HEK293 (cell line): ENCODE measurements at regions not wholly inside any gene's neighbourhood (a gene's known extent, or its start where the extent isn't known, plus 50 kb on each side); places are given as distances from the start of the nearest gene placed in this dataset.

ENCODE experiments used
- ATF2 ChIP-seq: fragments of 450-650 bp; formaldehyde crosslinking; IDR thresholded peaks from 2 replicates; pipeline ENCODE4 v1.5.1; 2016; ENCODE audit warnings: missing biosample characterization, missing genetic modification characterization, low read depth
- CTCF ChIP-seq: fragments of 450-650 bp; formaldehyde crosslinking; IDR thresholded peaks from 2 replicates; pipeline ENCODE4 v1.5.1; 2016; ENCODE audit warnings: missing biosample characterization, missing genetic modification characterization
- SCRT2 ChIP-seq: fragments of 450-650 bp; formaldehyde crosslinking; IDR thresholded peaks from 2 replicates; pipeline ENCODE4 v1.5.1; 2016; ENCODE audit warnings: missing biosample characterization, missing genetic modification characterization
- ZBTB48 ChIP-seq: fragments of 450-650 bp; formaldehyde crosslinking; IDR thresholded peaks from 2 replicates; pipeline ENCODE4 v1.5.1; 2016; ENCODE audit warnings: missing biosample characterization, missing genetic modification characterization
- ZNF211 ChIP-seq: fragments of 450-650 bp; formaldehyde crosslinking; IDR thresholded peaks from 2 replicates; pipeline ENCODE4 v1.5.1; 2016; ENCODE audit warnings: low read depth, missing biosample characterization, missing genetic modification characterization
- ZNF266 ChIP-seq: fragments of 450-650 bp; formaldehyde crosslinking; IDR thresholded peaks from 2 replicates; pipeline ENCODE4 v1.5.1; 2016; ENCODE audit warnings: missing biosample characterization, missing genetic modification characterization, low read depth
- ZNF341 ChIP-seq: fragments of 450-650 bp; formaldehyde crosslinking; IDR thresholded peaks from 2 replicates; pipeline ENCODE4; 2016; ENCODE audit warnings: low read depth, missing biosample characterization, missing genetic modification characterization
- ZNF629 ChIP-seq: fragments of 450-650 bp; formaldehyde crosslinking; IDR thresholded peaks from 2 replicates; pipeline ENCODE4 v1.5.1; 2017; ENCODE audit warnings: missing biosample characterization, missing genetic modification characterization
- ZNF776 ChIP-seq: fragments of 450-650 bp; formaldehyde crosslinking; IDR thresholded peaks from 2 replicates; pipeline ENCODE4 v1.5.0; 2017; ENCODE audit warnings: missing biosample characterization, missing genetic modification characterization, borderline replicate concordance
- ZNF792 ChIP-seq: fragments of 450-650 bp; formaldehyde crosslinking; IDR thresholded peaks from 2 replicates; pipeline ENCODE4 v1.5.1; 2016; ENCODE audit warnings: missing biosample characterization, missing genetic modification characterization

GRCh38 chr14:53840444-53840843, 116.2 kb downstream of the BMP4 start:
- TF ChIP-seq CTCF (tag by site-specific recombination) (no peak), ZBTB48 (tag by site-specific recombination) (no peak), ATF2 (tag by site-specific recombination) (no peak), ZNF341 (tag by site-specific recombination) (no peak), ZNF266 (tag by site-specific recombination) (no peak), SCRT2 (tag by site-specific recombination) (no peak), ZNF629 (no peak), ZNF211 (tag by site-specific recombination) (no peak), ZNF792 (tag by site-specific recombination) (no peak), ZNF776 (tag by site-specific recombination) (no peak)
